ENCODE measurements at regions not wholly inside any gene's neighbourhood (a gene's known extent, or its start where the extent isn't known, plus 50 kb on each side); places are given as distances from the start of the nearest gene placed in this dataset.

DNA sequence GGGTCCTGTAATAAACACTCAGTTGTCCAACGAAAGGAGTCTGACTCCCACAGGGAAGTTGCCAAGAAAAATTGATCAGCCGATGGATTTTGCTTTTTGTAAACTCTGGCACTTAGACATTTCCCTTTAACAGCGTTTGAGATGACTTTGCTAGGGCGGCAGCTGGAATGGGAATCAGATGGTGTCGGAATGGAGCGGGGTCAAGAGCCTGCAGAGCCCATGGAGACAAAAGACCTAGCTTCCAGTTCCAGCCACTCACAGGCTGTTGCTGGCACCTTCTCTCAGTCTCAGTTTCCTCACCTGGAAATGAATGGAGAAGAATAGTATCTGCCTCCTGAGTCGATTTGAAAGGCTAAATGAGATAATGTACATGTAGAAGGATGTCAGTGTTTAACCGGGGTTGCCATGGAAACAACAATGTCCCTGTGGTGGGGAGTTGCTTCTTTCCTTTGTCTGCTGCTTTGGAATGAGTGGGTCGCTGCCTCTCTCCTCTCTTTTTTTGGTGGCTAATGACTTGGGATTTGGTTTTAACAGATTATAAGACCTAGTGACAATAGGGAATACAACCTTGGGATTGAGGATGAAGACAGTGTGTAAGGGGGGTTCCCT, 137.4 kb downstream of the GAS1 start:
- Histone ChIP-seq H3K27me3 (ENCODE audit: insufficient read depth, low read depth, low read length) (no peaks in the 10 kb centered on the region), H3K9ac (ENCODE audit: low read length) (no peak overlapping the region), H2AFZ (ENCODE audit: low read depth, low read length) (no peak overlapping the region), H3F3A (ENCODE audit: insufficient read depth, low read length, poor library complexity, severe bottlenecking) (no peaks in the 10 kb centered on the region), H3K4me2 (ENCODE audit: low read length) (no peak overlapping the region), H4K20me1 (ENCODE audit: insufficient read depth) (no peaks in the 10 kb centered on the region), H3K36me3 (ENCODE audit: insufficient read depth, low read length) (no peaks in the 10 kb centered on the region), H3K9me3 (ENCODE audit: low read length) (no peaks in the 10 kb centered on the region), H3K27ac (ENCODE audit: low read length) (no peak overlapping the region), H3K4me3 (ENCODE audit: low read length) (no peak overlapping the region), H3K9me2 (ENCODE audit: insufficient read depth, low read length) (no peaks in the 10 kb centered on the region), H3K79me2 (replicated peaks; ENCODE audit: insufficient read depth, low read length) (no peaks in the 10 kb centered on the region)
- TF ChIP-seq, protein P1, sequence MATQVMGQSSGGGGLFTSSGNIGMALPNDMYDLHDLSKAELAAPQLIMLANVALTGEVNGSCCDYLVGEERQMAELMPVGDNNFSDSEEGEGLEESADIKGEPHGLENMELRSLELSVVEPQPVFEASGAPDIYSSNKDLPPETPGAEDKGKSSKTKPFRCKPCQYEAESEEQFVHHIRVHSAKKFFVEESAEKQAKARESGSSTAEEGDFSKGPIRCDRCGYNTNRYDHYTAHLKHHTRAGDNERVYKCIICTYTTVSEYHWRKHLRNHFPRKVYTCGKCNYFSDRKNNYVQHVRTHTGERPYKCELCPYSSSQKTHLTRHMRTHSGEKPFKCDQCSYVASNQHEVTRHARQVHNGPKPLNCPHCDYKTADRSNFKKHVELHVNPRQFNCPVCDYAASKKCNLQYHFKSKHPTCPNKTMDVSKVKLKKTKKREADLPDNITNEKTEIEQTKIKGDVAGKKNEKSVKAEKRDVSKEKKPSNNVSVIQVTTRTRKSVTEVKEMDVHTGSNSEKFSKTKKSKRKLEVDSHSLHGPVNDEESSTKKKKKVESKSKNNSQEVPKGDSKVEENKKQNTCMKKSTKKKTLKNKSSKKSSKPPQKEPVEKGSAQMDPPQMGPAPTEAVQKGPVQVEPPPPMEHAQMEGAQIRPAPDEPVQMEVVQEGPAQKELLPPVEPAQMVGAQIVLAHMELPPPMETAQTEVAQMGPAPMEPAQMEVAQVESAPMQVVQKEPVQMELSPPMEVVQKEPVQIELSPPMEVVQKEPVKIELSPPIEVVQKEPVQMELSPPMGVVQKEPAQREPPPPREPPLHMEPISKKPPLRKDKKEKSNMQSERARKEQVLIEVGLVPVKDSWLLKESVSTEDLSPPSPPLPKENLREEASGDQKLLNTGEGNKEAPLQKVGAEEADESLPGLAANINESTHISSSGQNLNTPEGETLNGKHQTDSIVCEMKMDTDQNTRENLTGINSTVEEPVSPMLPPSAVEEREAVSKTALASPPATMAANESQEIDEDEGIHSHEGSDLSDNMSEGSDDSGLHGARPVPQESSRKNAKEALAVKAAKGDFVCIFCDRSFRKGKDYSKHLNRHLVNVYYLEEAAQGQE (IDR thresholded peaks at IDR 0.05; ENCODE audit: borderline replicate concordance), result no peak
- TF ChIP-seq, protein P2, sequence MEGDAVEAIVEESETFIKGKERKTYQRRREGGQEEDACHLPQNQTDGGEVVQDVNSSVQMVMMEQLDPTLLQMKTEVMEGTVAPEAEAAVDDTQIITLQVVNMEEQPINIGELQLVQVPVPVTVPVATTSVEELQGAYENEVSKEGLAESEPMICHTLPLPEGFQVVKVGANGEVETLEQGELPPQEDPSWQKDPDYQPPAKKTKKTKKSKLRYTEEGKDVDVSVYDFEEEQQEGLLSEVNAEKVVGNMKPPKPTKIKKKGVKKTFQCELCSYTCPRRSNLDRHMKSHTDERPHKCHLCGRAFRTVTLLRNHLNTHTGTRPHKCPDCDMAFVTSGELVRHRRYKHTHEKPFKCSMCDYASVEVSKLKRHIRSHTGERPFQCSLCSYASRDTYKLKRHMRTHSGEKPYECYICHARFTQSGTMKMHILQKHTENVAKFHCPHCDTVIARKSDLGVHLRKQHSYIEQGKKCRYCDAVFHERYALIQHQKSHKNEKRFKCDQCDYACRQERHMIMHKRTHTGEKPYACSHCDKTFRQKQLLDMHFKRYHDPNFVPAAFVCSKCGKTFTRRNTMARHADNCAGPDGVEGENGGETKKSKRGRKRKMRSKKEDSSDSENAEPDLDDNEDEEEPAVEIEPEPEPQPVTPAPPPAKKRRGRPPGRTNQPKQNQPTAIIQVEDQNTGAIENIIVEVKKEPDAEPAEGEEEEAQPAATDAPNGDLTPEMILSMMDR (IDR thresholded peaks at IDR 0.05; ENCODE audit: poor library complexity, severe bottlenecking), result no peak
- TF ChIP-seq RAD21 (conservative IDR thresholded peaks at IDR 0.05) (no peak), POLR2AphosphoS5 (IDR thresholded peaks at IDR 0.05) (no peak), TAF1 (IDR thresholded peaks at IDR 0.05; ENCODE audit: low read depth) (no peak), SMC3 (conservative IDR thresholded peaks at IDR 0.05; ENCODE audit: poor library complexity) (no peak), EP300 (conservative IDR thresholded peaks at IDR 0.05; ENCODE audit: poor library complexity, severe bottlenecking) (no peak), MXI1 (conservative IDR thresholded peaks at IDR 0.05; ENCODE audit: poor library complexity, severe bottlenecking) (no peak), EZH2 (IDR thresholded peaks at IDR 0.05; ENCODE audit: borderline replicate concordance, insufficient read depth, low read length, poor library complexity, severe bottlenecking) (no peak)

DNA sequence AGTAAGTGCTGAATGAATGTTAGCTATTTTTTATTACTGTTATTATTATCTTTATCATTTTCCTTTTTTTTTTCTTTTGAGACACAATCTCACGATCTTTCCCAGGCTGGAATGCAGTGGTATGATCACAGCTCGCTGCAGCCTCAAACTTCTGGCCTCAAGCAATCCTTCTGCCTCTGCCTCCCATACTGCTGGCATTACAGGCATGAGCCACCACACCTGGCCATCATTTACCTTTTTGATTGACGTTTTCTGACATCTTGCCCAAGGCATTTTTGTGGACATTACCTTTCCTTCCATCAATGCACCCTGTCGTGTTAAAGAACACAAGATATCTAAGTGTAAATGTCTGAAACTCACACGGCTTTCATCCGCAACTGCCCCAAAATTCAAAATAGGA, 138.2 kb downstream of the GAS1 start:
- H3K79me2 ChIP-seq (replicated peaks; ENCODE audit: insufficient read depth, low read length), result no peaks in the 10 kb centered on the region
- no peaks in the 10 kb centered on the region for H3K9me3 ChIP-seq (ENCODE audit: low read length)
- no peaks in the 10 kb centered on the region for H3F3A ChIP-seq (ENCODE audit: insufficient read depth, low read length, poor library complexity, severe bottlenecking)

More for the DNA sequence above, 138.2 kb downstream of the GAS1 start:
- no peaks in the 10 kb centered on the region for H3K9me2 ChIP-seq (ENCODE audit: insufficient read depth, low read length)
- H4K20me1 ChIP-seq (ENCODE audit: insufficient read depth), result no peaks in the 10 kb centered on the region
- H3K4me3 ChIP-seq (ENCODE audit: low read length), result no peak overlapping the region
- no peaks in the 10 kb centered on the region for H3K36me3 ChIP-seq (ENCODE audit: insufficient read depth, low read length)
- H3K9ac ChIP-seq (ENCODE audit: low read length), result no peak overlapping the region
- TF ChIP-seq TAF1 (IDR thresholded peaks at IDR 0.05; ENCODE audit: low read depth), result no peak
- TF ChIP-seq POLR2AphosphoS5 (IDR thresholded peaks at IDR 0.05), result no peak
- H3K27me3 ChIP-seq (ENCODE audit: insufficient read depth, low read depth, low read length), result no peaks in the 10 kb centered on the region
- no peak overlapping the region for H3K27ac ChIP-seq (ENCODE audit: low read length)
- H2AFZ ChIP-seq (ENCODE audit: low read depth, low read length), result no peak overlapping the region
- H3K4me2 ChIP-seq (ENCODE audit: low read length), result no peak overlapping the region

All from neural cell (in vitro differentiated cells).